OCI-LY7 (cell line): ENCODE measurements at regions not wholly inside any gene's neighbourhood (a gene's known extent, or its start where the extent isn't known, plus 50 kb on each side); places are given as distances from the start of the nearest gene placed in this dataset.

ENCODE experiments used
- BruUV-seq: library from RNA; stranded (reverse); fragments of 400-500 nt; replicated peaks from 2 replicates; lab custom pipeline; 2021; lab: Mats Ljungman, UMichigan
- CTCF ChIA-PET: fragments of 300-600 bp; sonication (Branson Sonifier 250); formaldehyde crosslinking; loops from one replicate; lab custom pipeline; 2022; ENCODE audit warnings: antibody characterized with exemption; ENCODE audit not compliant: unreplicated experiment; lab: Charles Lee
- POLR2A ChIA-PET: fragments of 300-600 bp; sonication (Branson Sonifier 250); formaldehyde crosslinking; loops from one replicate; lab custom pipeline; 2022; ENCODE audit warnings: antibody characterized with exemption; lab: Charles Lee
- DNase-seq: peaks from one replicate; pipeline ENCODE4 v3.0.0-alpha.2; 2015; ENCODE audit warnings: low spot score
- H2AFZ ChIP-seq: fragments of 200-600 bp; sonication (generic), shearing (Covaris generic); 2 replicates; pipeline ENCODE4 v1.6.1; 2014; ENCODE audit warnings: mild to moderate bottlenecking, antibody characterized with exemption, low read length, moderate library complexity
- H3K27ac ChIP-seq: fragments of 200-600 bp; sonication (generic); 2 replicates; pipeline ENCODE4 v1.5.1; 2014; ENCODE audit warnings: mixed run types, low read depth, mild to moderate bottlenecking, moderate library complexity, low read length, inconsistent platforms; ENCODE audit not compliant: poor library complexity, severe bottlenecking
- H3K36me3 ChIP-seq: fragments of 200-600 bp; sonication (generic); 2 replicates; pipeline ENCODE4 v1.6.1; 2014; ENCODE audit warnings: mild to moderate bottlenecking, antibody characterized with exemption, low read length, moderate library complexity, mixed read lengths; ENCODE audit not compliant: insufficient read depth
- H3K4me1 ChIP-seq: fragments of 200-600 bp; sonication (generic); 2 replicates; pipeline ENCODE4 v1.5.1; 2014; ENCODE audit warnings: mild to moderate bottlenecking, low read length; ENCODE audit not compliant: insufficient read depth, poor library complexity, severe bottlenecking
- H3K4me2 ChIP-seq: fragments of 200-600 bp; sonication (generic); 2 replicates; pipeline ENCODE4 v1.6.1; 2014; ENCODE audit warnings: mild to moderate bottlenecking, low read length
- H3K4me3 ChIP-seq: fragments of 200-600 bp; sonication (generic); 2 replicates; pipeline ENCODE4 v1.5.1; 2014; ENCODE audit warnings: mild to moderate bottlenecking, low read depth, low read length; ENCODE audit not compliant: poor library complexity, severe bottlenecking
- H3K79me2 ChIP-seq: fragments of 200-600 bp; sonication (generic); 2 replicates; pipeline ENCODE4 v1.6.1; 2016; ENCODE audit warnings: low read depth, mild to moderate bottlenecking, low read length, moderate library complexity, mixed read lengths; ENCODE audit not compliant: insufficient read depth
- H3K9me2 ChIP-seq: fragments of 200-600 bp; sonication (generic); 2 replicates; pipeline ENCODE4 v1.6.1; 2016; ENCODE audit warnings: mild to moderate bottlenecking, low read length, mixed read lengths; ENCODE audit not compliant: insufficient read depth
- H3K9me3 ChIP-seq: fragments of 200-600 bp; sonication (generic); 2 replicates; pipeline ENCODE4 v1.6.1; 2014; ENCODE audit warnings: mild to moderate bottlenecking, mixed run types, low read length, mixed read lengths
- H4K20me1 ChIP-seq: fragments of 200-600 bp; sonication (generic); 2 replicates; pipeline ENCODE4 v1.6.1; 2014; ENCODE audit warnings: mild to moderate bottlenecking, antibody characterized with exemption, low read length, moderate library complexity, mixed read lengths; ENCODE audit not compliant: insufficient read depth
- CTCF ChIP-seq: fragments of 200-600 bp; sonication (generic); conservative IDR thresholded peaks from 2 replicates; pipeline ENCODE4 v1.5.1; 2014; ENCODE audit warnings: mild to moderate bottlenecking, antibody characterized with exemption, low read length, moderate library complexity, mixed read lengths
- EZH2phosphoT487 ChIP-seq: fragments of 200-600 bp; sonication (generic); IDR thresholded peaks from 2 replicates; pipeline ENCODE4 v1.6.1; 2018; ENCODE audit warnings: low read depth, borderline replicate concordance, mild to moderate bottlenecking, mixed run types, antibody characterized with exemption, low read length, moderate library complexity, mixed read lengths
- intact Hi-C: fragments of 100-400 bp; cut with micrococcal nuclease; formaldehyde crosslinking; loops from one replicate; pipeline ENCODE4 v1.10.0; 2022; ENCODE audit not compliant: unreplicated experiment

DNA sequence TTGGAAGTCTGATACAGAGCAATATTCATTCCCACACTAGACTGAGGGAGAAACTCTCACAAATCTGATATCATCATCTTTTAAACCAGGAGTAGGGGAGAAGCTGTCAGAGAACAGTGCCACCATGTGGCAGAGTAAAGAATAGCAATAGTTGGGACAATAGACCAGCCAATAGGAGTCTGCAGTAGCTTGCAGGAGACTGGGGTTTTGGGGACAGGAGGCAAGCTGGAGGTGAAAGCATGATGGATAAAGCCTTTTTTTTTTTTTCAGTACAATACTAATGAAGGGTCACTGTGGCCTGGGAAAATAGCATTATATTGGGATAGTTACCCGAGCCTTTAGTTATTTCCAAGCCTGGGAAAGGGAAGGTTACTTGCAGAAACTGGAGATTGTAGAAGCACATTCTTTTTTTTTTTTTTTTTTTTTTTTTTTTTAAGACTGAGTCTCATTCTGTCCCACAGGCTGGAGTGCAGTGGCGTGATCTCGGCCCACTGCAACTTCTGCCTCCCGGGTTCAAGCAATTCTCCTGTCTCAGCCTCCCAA lies 120.7 kb downstream of the S1PR1 start:
- no peaks in the 10 kb centered on the region for H3K9me2 ChIP-seq
- DNase-seq = peak; percentile 77
- intact Hi-C loops = loop anchor here (1.0 to 5.0 kb wide), 3 partner anchors 48 to 81 kb away; no protein-coding TSS in a partner anchor
- H2AFZ ChIP-seq = no peak overlapping the region
- H3K9me3 ChIP-seq = no peaks in the 10 kb centered on the region
- no peak overlapping the region for H3K4me3 ChIP-seq
- BruUV-seq = no TSS peak
- H3K79me2 ChIP-seq = no peaks in the 10 kb centered on the region
- no peaks in the 10 kb centered on the region for H3K36me3 ChIP-seq
- H3K4me1 ChIP-seq = no peaks in the 10 kb centered on the region
- H4K20me1 ChIP-seq = no peaks in the 10 kb centered on the region
- H3K4me2 ChIP-seq = no peak overlapping the region
- H3K27ac ChIP-seq = no peak overlapping the region
- TF ChIP-seq CTCF = peak; percentile 95
- no peak for TF ChIP-seq EZH2phosphoT487
- CTCF ChIA-PET = no interaction called here
- POLR2A ChIA-PET = interaction anchor here (0.7 to 1.2 kb wide), 5 partner anchors 10 to 257 kb away, joined by 3 to 4 read pairs (median 4); no protein-coding TSS in a partner anchor

GRCh38 chr1:101360506-101360905 lies 123.7 kb downstream of the S1PR1 start:
- intact Hi-C loops = no loop called here
- no peak overlapping the region for H2AFZ ChIP-seq
- no peak overlapping the region for H3K4me3 ChIP-seq
- H3K79me2 ChIP-seq = no peaks in the 10 kb centered on the region
- H3K4me2 ChIP-seq = no peak overlapping the region
- H3K9me3 ChIP-seq = no peaks in the 10 kb centered on the region
- ChIA-PET POLR2A (no interaction called here), CTCF (no interaction called here)
- no TSS peak for BruUV-seq
- DNase-seq = no peak
- no peaks in the 10 kb centered on the region for H3K4me1 ChIP-seq
- no peaks in the 10 kb centered on the region for H3K36me3 ChIP-seq
- no peak overlapping the region for H3K27ac ChIP-seq
- no peaks in the 10 kb centered on the region for H4K20me1 ChIP-seq
- no peaks in the 10 kb centered on the region for H3K9me2 ChIP-seq
- TF ChIP-seq CTCF (no peak), EZH2phosphoT487 (no peak)

GRCh38 chr1:101363891-101364318 lies 127.1 kb downstream of the S1PR1 start:
- no TSS peak for BruUV-seq
- no peaks in the 10 kb centered on the region for H3K4me1 ChIP-seq
- H3K36me3 ChIP-seq = no peaks in the 10 kb centered on the region
- no peak overlapping the region for H3K4me3 ChIP-seq
- intact Hi-C loops = no loop called here
- no peaks in the 10 kb centered on the region for H3K9me3 ChIP-seq
- no peaks in the 10 kb centered on the region for H3K79me2 ChIP-seq
- H2AFZ ChIP-seq = no peak overlapping the region
- ChIA-PET CTCF (interaction anchor here (1.6 kb wide), 1 partner anchor 445 kb away, joined by 3 read pairs; no protein-coding TSS in a partner anchor), POLR2A (interaction anchor here (0.8 kb wide), 1 partner anchor 15 kb away, joined by 3 read pairs; no protein-coding TSS in a partner anchor)
- H3K4me2 ChIP-seq = no peak overlapping the region
- no peak for DNase-seq
- no peaks in the 10 kb centered on the region for H4K20me1 ChIP-seq
- no peaks in the 10 kb centered on the region for H3K9me2 ChIP-seq
- no peak overlapping the region for H3K27ac ChIP-seq
- TF ChIP-seq EZH2phosphoT487 (no peak), CTCF (no peak)
